Omental fat pad (tissue), 3 donors: ENCODE measurements at regions not wholly inside any gene's neighbourhood (a gene's known extent, or its start where the extent isn't known, plus 50 kb on each side); places are given as distances from the start of the nearest gene placed in this dataset.

ENCODE experiments used
- ATAC-seq: fragments of 150-250 bp; one replicate; pipeline ENCODE4 v1.9.1; 2016; ENCODE audit warnings: mild to moderate bottlenecking, moderate library complexity; ENCODE audit not compliant: low FRiP score
- DNase-seq: peaks from one replicate; pipeline ENCODE4 v3.0.0-alpha.2; 2019; ENCODE audit warnings: low spot score
- CTCF ChIP-seq, 3 donors: fragments of 450-650 bp; IDR thresholded peaks; one replicate each; pipeline ENCODE4 v1.5.1; 2016 to 2017; ENCODE audit warnings: antibody characterized with exemption in 3 of 3, mild to moderate bottlenecking in 3 of 3, moderate library complexity in 2 of 3

GRCh38 chr3:40837300-40837699, 312.5 kb downstream of the ZNF621 start:
- no peak for DNase-seq
- no peak for ATAC-seq
- no peak for TF ChIP-seq CTCF (IDR thresholded peaks at IDR 0.05)

GRCh38 chr3:40841131-40841530, 316.4 kb downstream of the ZNF621 start:
- no peak for TF ChIP-seq CTCF (IDR thresholded peaks at IDR 0.05)
- ATAC-seq, result no peak
- no peak for DNase-seq

GRCh38 chr3:40841570-40842109, 316.9 kb downstream of the ZNF621 start:
- DNase-seq (no peak), ATAC-seq (no peak)
- TF ChIP-seq CTCF (IDR thresholded peaks at IDR 0.05), result no peak

- TF ChIP-seq CTCF (IDR thresholded peaks at IDR 0.05), result no peak
- DNase-seq, result no peak
- ATAC-seq, result no peak
These were observed 318.0 kb downstream of the ZNF621 start for GRCh38 chr3:40842714-40843113.

- ATAC-seq (no peak), DNase-seq (no peak)
- TF ChIP-seq CTCF (IDR thresholded peaks at IDR 0.05), result no peak
These were observed 318.5 kb downstream of the ZNF621 start for GRCh38 chr3:40843208-40843624.

GRCh38 chr3:40843851-40844548, 319.2 kb downstream of the ZNF621 start:
- DNase-seq (no peak), ATAC-seq (no peak)
- no peak for TF ChIP-seq CTCF (IDR thresholded peaks at IDR 0.05)

GRCh38 chr3:40844896-40845295, 320.1 kb downstream of the ZNF621 start:
- TF ChIP-seq CTCF (IDR thresholded peaks at IDR 0.05), result no peak
- ATAC-seq (no peak), DNase-seq (no peak)
